ENCODE measurements at regions not wholly inside any gene's neighbourhood (a gene's known extent, or its start where the extent isn't known, plus 50 kb on each side); places are given as distances from the start of the nearest gene placed in this dataset.

- Histone ChIP-seq H3K36me3 (no peaks in the 10 kb centered on the region), H3K4me1 (peaks cover 0 to 9% (median 0%) of the 10 kb centered on the region in 3 donors), H3K27me3 (no peaks in the 10 kb centered on the region), H3K4me3 (no peak overlapping the region), H3K9me3 (no peaks in the 10 kb centered on the region), H3K27ac (no peak overlapping the region)
- intact Hi-C loops (cut with DNase I) = no loop called here
- TF ChIP-seq POLR2A (IDR thresholded peaks at IDR 0.05) = no peak
- TF ChIP-seq CTCF (IDR thresholded peaks at IDR 0.05) = no peak
- WGBS, 2 donors = 68 to 75% methylated on average over 3 of the region's 3 CpGs
- DNase-seq = no peak
Measured at GRCh38 chr3:41102750-41103149, 96.6 kb upstream of the CTNNB1 start.

GRCh38 chr3:41103200-41103599 lies 96.1 kb upstream of the CTNNB1 start:
- no peak overlapping the region for H3K27ac ChIP-seq
- no peak for DNase-seq
- H3K36me3 ChIP-seq = no peaks in the 10 kb centered on the region
- intact Hi-C loops (cut with DNase I) = no loop called here
- WGBS, 2 donors = 58 to 82% methylated on average over 1 to 2 of the region's 2 CpGs
- H3K4me1 ChIP-seq = peaks cover 0 to 9% (median 0%) of the 10 kb centered on the region in 3 donors
- no peaks in the 10 kb centered on the region for H3K9me3 ChIP-seq
- no peak overlapping the region for H3K4me3 ChIP-seq
- TF ChIP-seq CTCF (IDR thresholded peaks at IDR 0.05) (no peak), POLR2A (IDR thresholded peaks at IDR 0.05) (no peak)
- no peaks in the 10 kb centered on the region for H3K27me3 ChIP-seq

GRCh38 chr3:41104147-41104546 lies 95.2 kb upstream of the CTNNB1 start:
- no peak for DNase-seq
- H3K4me3 ChIP-seq = no peak overlapping the region
- no peaks in the 10 kb centered on the region for H3K27me3 ChIP-seq
- peaks cover 0 to 9% (median 0%) of the 10 kb centered on the region in 3 donors for H3K4me1 ChIP-seq
- intact Hi-C loops (cut with DNase I) = no loop called here
- no peak overlapping the region for H3K27ac ChIP-seq
- TF ChIP-seq CTCF (IDR thresholded peaks at IDR 0.05) = no peak
- no peak for TF ChIP-seq POLR2A (IDR thresholded peaks at IDR 0.05)
- 70 to 86% methylated on average over 2 to 3 of the region's 3 CpGs for WGBS, 2 donors
- no peaks in the 10 kb centered on the region for H3K36me3 ChIP-seq
- no peaks in the 10 kb centered on the region for H3K9me3 ChIP-seq

- no peak for DNase-seq
- 83 to 86% methylated on average over 2 of the region's 2 CpGs for WGBS, 2 donors
Measured at GRCh38 chr3:41106691-41107090, 92.6 kb upstream of the CTNNB1 start.

GRCh38 chr3:41111011-41111410 lies 88.3 kb upstream of the CTNNB1 start:
- Histone ChIP-seq H3K4me3 (no peak overlapping the region), H3K4me1 (no peaks in the 10 kb centered on the region), H3K27me3 (no peaks in the 10 kb centered on the region), H3K9me3 (no peaks in the 10 kb centered on the region), H3K27ac (no peak overlapping the region), H3K36me3 (no peaks in the 10 kb centered on the region)
- intact Hi-C loops (cut with DNase I) = no loop called here
- 82% methylated on average over 2 of the region's 2 CpGs; no CpG with 5 or more reads in 1 of the 2 donors for WGBS, 2 donors
- TF ChIP-seq POLR2A (IDR thresholded peaks at IDR 0.05) (no peak), CTCF (IDR thresholded peaks at IDR 0.05) (no peak)
- DNase-seq = no peak

More at GRCh38 chr3:41106691-41107090, 92.6 kb upstream of the CTNNB1 start:
- no peak overlapping the region for H3K27ac ChIP-seq
- TF ChIP-seq CTCF (IDR thresholded peaks at IDR 0.05) = no peak
- no peak for TF ChIP-seq POLR2A (IDR thresholded peaks at IDR 0.05)
- H3K9me3 ChIP-seq = no peaks in the 10 kb centered on the region
- H3K4me3 ChIP-seq = no peak overlapping the region
- intact Hi-C loops (cut with DNase I) = no loop called here
- H3K4me1 ChIP-seq = peaks cover 0 to 9% (median 0%) of the 10 kb centered on the region in 3 donors
- H3K27me3 ChIP-seq = no peaks in the 10 kb centered on the region
- no peaks in the 10 kb centered on the region for H3K36me3 ChIP-seq

Data from esophagus squamous epithelium (tissue), 5 donors.